Mesodermal cell (in vitro differentiated cells): ENCODE measurements at regions not wholly inside any gene's neighbourhood (a gene's known extent, or its start where the extent isn't known, plus 50 kb on each side); places are given as distances from the start of the nearest gene placed in this dataset.
A peak's percentile ranks its signal among the peaks of the same experiment; 100 is the strongest.

Source experiments
- H3K27ac ChIP-seq: 2 replicates; pipeline ENCODE4 v1.7.0; 2013; ENCODE audit warnings: mild to moderate bottlenecking, low read depth, low read length, moderate library complexity; ENCODE audit not compliant: severe bottlenecking
- H3K36me3 ChIP-seq: 2 replicates; pipeline ENCODE4 v1.7.1; 2013; ENCODE audit warnings: mild to moderate bottlenecking, low read length, moderate library complexity; ENCODE audit not compliant: control insufficient read depth, insufficient read depth
- H3K4me1 ChIP-seq: one replicate; pipeline ENCODE4 v1.7.1; 2013; ENCODE audit warnings: mild to moderate bottlenecking, low read length; ENCODE audit not compliant: insufficient read depth, control insufficient read depth, poor library complexity, severe bottlenecking
- H3K4me3 ChIP-seq: 2 replicates; pipeline ENCODE4 v1.7.0; 2013; ENCODE audit warnings: low read length, control low read depth, mild to moderate bottlenecking; ENCODE audit not compliant: insufficient read depth, poor library complexity, severe bottlenecking; ENCODE audit errors: extremely low read depth
- H3K9me3 ChIP-seq: 2 replicates; pipeline ENCODE4 v1.7.1; 2013; ENCODE audit warnings: mild to moderate bottlenecking, low read length, moderate library complexity; ENCODE audit not compliant: control insufficient read depth
- WGBS, 2 experiments: methylation state at CpG; one replicate each; pipeline ENCODE4 v1.1.5; 2013; ENCODE audit warnings: missing lambda C conversion rate in 2 of 2; ENCODE audit not compliant: insufficient coverage in 2 of 2; 5-methylcytosine and 5-hydroxymethylcytosine counted together

GRCh38 chr6:142697922-142698321, 247.1 kb downstream of the HIVEP2 start:
- no peak overlapping the region for H3K4me3 ChIP-seq
- peaks cover 17% of the 10 kb centered on the region for H3K4me1 ChIP-seq
- H3K9me3 ChIP-seq = no peaks in the 10 kb centered on the region
- WGBS, 2 experiments = 92 to 96% methylated on average over 3 of the region's 4 CpGs
- no peaks in the 10 kb centered on the region for H3K36me3 ChIP-seq
- H3K27ac ChIP-seq = peak overlapping the region; percentile 10

DNA sequence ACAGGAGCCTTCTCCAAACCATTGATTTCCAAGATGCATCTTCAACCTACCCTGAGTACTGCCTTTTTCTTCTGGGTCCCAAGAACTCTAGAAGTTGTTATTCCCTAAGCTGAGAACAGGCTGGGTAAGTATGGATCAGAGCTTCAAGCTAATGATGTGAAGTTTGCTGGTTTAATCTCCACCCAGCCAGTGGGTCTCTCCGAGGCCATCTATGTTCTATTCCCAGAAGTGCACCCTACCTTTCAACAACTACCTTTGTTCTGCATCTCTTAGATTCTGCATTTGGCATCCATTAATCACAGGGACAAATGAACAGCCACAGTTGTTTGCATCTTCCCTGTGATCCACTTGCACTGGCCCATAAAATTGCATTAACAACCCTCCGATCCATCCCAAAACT, 246.2 kb downstream of the HIVEP2 start:
- no peaks in the 10 kb centered on the region for H3K36me3 ChIP-seq
- 86 to 88% methylated on average over 1 to 2 of the region's 2 CpGs for WGBS, 2 experiments
- no peak overlapping the region for H3K27ac ChIP-seq
- H3K4me3 ChIP-seq = no peak overlapping the region
- no peaks in the 10 kb centered on the region for H3K9me3 ChIP-seq
- H3K4me1 ChIP-seq = peaks cover 13% of the 10 kb centered on the region

- WGBS, 2 experiments = 83 to 100% methylated on average over 1 of the region's 2 CpGs
- Histone ChIP-seq H3K9me3 (no peaks in the 10 kb centered on the region), H3K36me3 (no peaks in the 10 kb centered on the region), H3K27ac (no peak overlapping the region), H3K4me1 (peaks cover 9% of the 10 kb centered on the region), H3K4me3 (no peak overlapping the region)
Measured at GRCh38 chr6:142699391-142699790, 245.6 kb downstream of the HIVEP2 start.

- no peak overlapping the region for H3K4me3 ChIP-seq
- H3K9me3 ChIP-seq = no peaks in the 10 kb centered on the region
- peaks cover 8% of the 10 kb centered on the region for H3K4me1 ChIP-seq
- WGBS, 2 experiments = 98 to 100% methylated on average over 3 of the region's 4 CpGs
- no peaks in the 10 kb centered on the region for H3K36me3 ChIP-seq
- no peak overlapping the region for H3K27ac ChIP-seq
Measured at GRCh38 chr6:142700032-142700431, 244.9 kb downstream of the HIVEP2 start.

GRCh38 chr6:142700671-142701312, 244.2 kb downstream of the HIVEP2 start:
- peaks cover 8% of the 10 kb centered on the region for H3K4me1 ChIP-seq
- H3K9me3 ChIP-seq = no peaks in the 10 kb centered on the region
- no peaks in the 10 kb centered on the region for H3K36me3 ChIP-seq
- H3K27ac ChIP-seq = no peak overlapping the region
- 73 to 85% methylated on average over 3 to 4 of the region's 7 CpGs for WGBS, 2 experiments
- no peak overlapping the region for H3K4me3 ChIP-seq
